Kidney glomerular epithelial cell (primary cell): ENCODE measurements at regions not wholly inside any gene's neighbourhood (a gene's known extent, or its start where the extent isn't known, plus 50 kb on each side); places are given as distances from the start of the nearest gene placed in this dataset.
A peak's percentile ranks its signal among the peaks of the same experiment; 100 is the strongest.
"Not testable (repeated sequence)": the region's sequence is repeated elsewhere in the genome, so short reads cannot be mapped to it uniquely, and the experiment has no call there.

Experiments used
- DNase-seq: peaks from one replicate; lab custom pipeline; 2025; lab: John Stamatoyannopoulos, UW

DNA sequence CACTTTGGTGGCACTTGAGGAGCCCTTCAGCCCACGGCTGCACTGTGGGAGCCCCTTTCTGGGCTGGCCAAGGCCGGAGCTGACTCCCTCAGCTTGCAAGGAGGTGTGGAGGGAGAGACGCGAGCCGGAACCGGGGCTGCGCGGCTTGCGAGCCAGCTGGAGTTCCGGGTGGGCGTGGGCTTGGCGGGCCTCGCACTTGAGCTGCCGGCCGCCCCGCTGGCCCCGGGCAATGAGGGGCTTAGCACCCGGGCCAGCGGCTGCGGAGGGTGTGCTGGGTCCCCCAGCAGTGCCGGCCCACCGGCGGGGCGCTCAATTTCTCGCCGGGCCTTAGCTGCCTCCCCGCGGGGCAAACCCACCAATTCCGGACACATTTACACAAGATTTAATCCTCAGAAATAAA, 113.7 kb upstream of the RXFP1 start:
- DNase-seq = not testable (repeated sequence)

DNA sequence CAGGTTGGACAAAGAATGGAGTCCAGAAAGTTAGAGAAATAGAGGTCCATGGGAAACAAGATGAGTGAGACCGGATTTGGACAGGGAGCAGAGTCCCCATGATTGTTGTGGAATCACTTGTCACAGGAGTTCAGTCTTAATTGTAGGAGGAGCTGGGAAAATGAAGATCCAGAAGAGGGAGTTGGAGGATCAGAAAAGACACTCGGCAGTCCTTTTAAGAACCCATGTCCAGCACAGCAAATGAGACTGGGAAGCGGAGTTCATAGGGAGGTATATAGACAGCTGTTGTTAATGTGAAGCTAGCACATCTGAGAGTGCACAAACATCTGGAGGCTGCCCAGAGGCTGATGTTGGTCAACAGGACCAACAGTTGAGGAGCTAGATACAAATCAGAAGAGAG, 111.4 kb upstream of the RXFP1 start:
- no peak for DNase-seq

- no peak for DNase-seq
These were observed 110.4 kb upstream of the RXFP1 start for GRCh38 chr4:158411269-158411668.

DNA sequence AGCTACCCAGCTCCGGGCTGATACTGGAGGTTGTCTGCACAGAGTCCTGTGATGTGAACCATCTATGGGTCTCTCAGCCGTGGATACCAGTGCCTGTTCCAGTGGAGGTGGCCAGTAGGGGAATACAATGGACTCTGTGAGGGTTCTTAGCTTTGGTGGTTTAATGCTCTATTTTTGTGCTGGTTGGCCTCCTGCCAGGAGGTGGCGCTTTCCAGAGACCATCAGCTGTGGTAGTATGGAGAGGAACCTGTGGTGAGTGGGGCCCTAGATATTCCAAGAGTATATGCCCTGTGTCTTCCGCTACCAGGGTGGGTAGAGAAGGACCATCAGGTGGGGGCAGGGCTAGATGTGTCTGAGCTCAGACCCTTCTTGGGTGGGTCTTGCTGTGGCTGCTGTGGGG, 103.0 kb upstream of the RXFP1 start:
- DNase-seq = not testable (repeated sequence)

GRCh38 chr4:158420782-158421181, 100.9 kb upstream of the RXFP1 start:
- no peak for DNase-seq

DNA sequence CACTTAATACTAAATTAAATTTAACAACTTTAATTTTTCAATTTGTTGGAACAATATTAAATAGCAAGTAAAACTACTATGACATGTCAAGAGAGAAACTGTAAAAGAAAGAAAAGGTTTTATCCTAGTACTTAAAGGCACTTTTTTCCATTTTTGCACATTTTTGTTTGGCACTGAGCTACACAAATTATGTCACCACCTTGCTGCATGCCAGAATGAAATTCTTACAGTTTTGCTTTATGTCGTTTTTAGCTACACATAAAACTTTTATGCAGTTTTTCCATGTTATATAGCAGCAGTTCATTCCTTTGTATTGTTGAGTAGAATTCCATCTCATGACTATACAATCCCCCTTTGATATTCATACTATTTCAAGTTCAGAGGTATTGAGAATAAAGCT, 99.1 kb upstream of the RXFP1 start:
- DNase-seq = no peak

DNA sequence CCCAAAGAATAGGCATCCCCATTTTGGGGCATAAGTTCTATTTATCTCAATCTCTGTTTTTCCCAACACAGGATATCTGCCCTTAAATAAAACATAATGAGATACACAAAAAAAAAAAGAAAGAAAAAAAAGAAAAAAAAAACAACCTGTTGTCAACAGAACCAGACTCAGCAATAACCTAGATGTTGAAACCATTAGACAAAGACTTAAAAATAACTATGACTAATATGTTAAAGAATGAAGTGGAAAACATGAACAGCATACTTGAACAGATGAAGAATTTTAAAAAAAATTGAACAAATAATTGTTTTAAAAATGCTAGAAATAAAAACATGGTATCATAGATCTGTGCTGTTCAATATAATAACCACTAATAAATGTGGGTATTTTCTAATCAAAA, 93.4 kb upstream of the RXFP1 start:
- peak; percentile 20 for DNase-seq

- DNase-seq = no peak
These were observed 78.9 kb upstream of the RXFP1 start for GRCh38 chr4:158442736-158443135.

GRCh38 chr4:158443731-158444130, 78.0 kb upstream of the RXFP1 start:
- DNase-seq = no peak

GRCh38 chr4:158444621-158445020, 77.1 kb upstream of the RXFP1 start:
- no peak for DNase-seq

GRCh38 chr4:158446106-158446505, 75.6 kb upstream of the RXFP1 start:
- no peak for DNase-seq

- no peak for DNase-seq
These were observed 70.9 kb upstream of the RXFP1 start for GRCh38 chr4:158450741-158451140.

- not testable (repeated sequence) for DNase-seq
These were observed 69.6 kb upstream of the RXFP1 start for GRCh38 chr4:158452116-158452515.

DNA sequence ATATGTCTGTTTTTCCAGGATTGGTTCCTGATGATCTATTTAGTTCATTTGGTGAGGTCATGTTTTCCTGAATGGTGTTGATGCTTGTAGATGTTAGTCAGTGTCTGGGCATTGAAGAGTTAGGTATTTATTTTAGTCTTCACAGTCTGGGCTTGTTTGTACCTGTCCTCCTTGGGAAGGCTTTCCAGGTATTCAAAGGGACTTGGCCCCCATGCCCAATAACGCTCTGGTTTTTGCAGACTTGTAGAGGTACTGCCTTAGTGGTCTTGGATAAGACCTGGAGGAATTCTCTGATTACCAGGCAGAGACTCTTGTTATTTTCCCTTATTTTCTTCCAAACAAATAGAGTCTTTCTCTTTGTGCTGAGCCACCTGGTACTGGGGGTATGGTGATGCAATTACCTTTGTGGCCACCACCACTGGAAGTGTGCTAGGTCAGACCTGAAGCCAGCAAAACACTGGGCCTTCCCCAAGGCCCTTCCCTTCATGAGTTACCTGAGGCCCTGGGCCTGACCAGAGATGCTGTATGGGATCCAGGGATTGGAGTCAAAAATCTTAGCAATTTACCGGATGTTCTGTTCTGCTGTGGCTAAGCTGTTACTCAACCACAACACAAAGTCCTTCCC, 63.3 kb upstream of the RXFP1 start:
- no peak for DNase-seq

GRCh38 chr4:158459085-158459820, 62.4 kb upstream of the RXFP1 start:
- DNase-seq = no peak

GRCh38 chr4:158461336-158461735, 60.3 kb upstream of the RXFP1 start:
- no peak for DNase-seq

- DNase-seq = no peak
These were observed 59.1 kb upstream of the RXFP1 start for GRCh38 chr4:158462611-158463010.
